ENCODE measurements at regions not wholly inside any gene's neighbourhood (a gene's known extent, or its start where the extent isn't known, plus 50 kb on each side); places are given as distances from the start of the nearest gene placed in this dataset.
A peak's percentile ranks its signal among the peaks of the same experiment; 100 is the strongest.
"Not testable (repeated sequence)": the region's sequence is repeated elsewhere in the genome, so short reads cannot be mapped to it uniquely, and the experiment has no call there.

- not testable (repeated sequence) for DNase-seq (ENCODE audit: low spot score)
Measured at GRCh38 chr20:26120920-26121319, 424.3 kb upstream of the ZNF337 start.

GRCh38 chr20:26094498-26094897, 397.8 kb upstream of the ZNF337 start:
- DNase-seq (ENCODE audit: low spot score) = not testable (repeated sequence)

GRCh38 chr20:26091921-26092320, 395.3 kb upstream of the ZNF337 start:
- not testable (repeated sequence) for DNase-seq (ENCODE audit: low spot score)

GRCh38 chr20:26086195-26086594, 389.5 kb upstream of the ZNF337 start:
- not testable (repeated sequence) for DNase-seq (ENCODE audit: low spot score)

GRCh38 chr20:26073972-26074371, 377.3 kb upstream of the ZNF337 start:
- DNase-seq (ENCODE audit: low spot score) = not testable (repeated sequence)

- DNase-seq (ENCODE audit: low spot score) = not testable (repeated sequence)
Measured at GRCh38 chr20:26059324-26059723, 362.7 kb upstream of the ZNF337 start.

GRCh38 chr20:26058446-26058845, 361.8 kb upstream of the ZNF337 start:
- not testable (repeated sequence) for DNase-seq (ENCODE audit: low spot score)

GRCh38 chr20:26057135-26057752, 360.6 kb upstream of the ZNF337 start:
- DNase-seq (ENCODE audit: low spot score) = not testable (repeated sequence)

- not testable (repeated sequence) for DNase-seq (ENCODE audit: low spot score)
Measured at GRCh38 chr20:26025792-26026191, 329.1 kb upstream of the ZNF337 start.

GRCh38 chr20:26010942-26011276, 314.3 kb upstream of the ZNF337 start:
- DNase-seq (ENCODE audit: low spot score) = not testable (repeated sequence)

GRCh38 chr20:26010224-26010941, 313.7 kb upstream of the ZNF337 start:
- DNase-seq (ENCODE audit: low spot score) = not testable (repeated sequence)

- DNase-seq (ENCODE audit: low spot score) = peak; percentile 63
Measured at GRCh38 chr20:26009402-26010223, 313.0 kb upstream of the ZNF337 start.

- DNase-seq (ENCODE audit: low spot score) = not testable (repeated sequence)
Measured at GRCh38 chr20:26008026-26008425, 311.4 kb upstream of the ZNF337 start.

GRCh38 chr20:26006164-26006563, 309.5 kb upstream of the ZNF337 start:
- DNase-seq (ENCODE audit: low spot score) = not testable (repeated sequence)

GRCh38 chr20:26003959-26004358, 307.3 kb upstream of the ZNF337 start:
- not testable (repeated sequence) for DNase-seq (ENCODE audit: low spot score)

- not testable (repeated sequence) for DNase-seq (ENCODE audit: low spot score)
Measured at GRCh38 chr20:25997367-25998038, 300.9 kb upstream of the ZNF337 start.

- no peak for DNase-seq (ENCODE audit: low spot score)
Measured at GRCh38 chr20:25992146-25992545, 295.5 kb upstream of the ZNF337 start.

GRCh38 chr20:25991756-25992130, 295.1 kb upstream of the ZNF337 start:
- DNase-seq (ENCODE audit: low spot score) = no peak

- DNase-seq (ENCODE audit: low spot score) = no peak
Measured at GRCh38 chr20:25991051-25991755, 294.6 kb upstream of the ZNF337 start.

GRCh38 chr20:25989686-25990085, 293.0 kb upstream of the ZNF337 start:
- DNase-seq (ENCODE audit: low spot score) = not testable (repeated sequence)

- DNase-seq (ENCODE audit: low spot score) = no peak
Measured at GRCh38 chr20:25989196-25989595, 292.5 kb upstream of the ZNF337 start.

Data from CD4-positive, alpha-beta T cell treated with Interleukin-15 for 4 hours (primary cell).